ENCODE measurements at regions not wholly inside any gene's neighbourhood (a gene's known extent, or its start where the extent isn't known, plus 50 kb on each side); places are given as distances from the start of the nearest gene placed in this dataset.

- Histone ChIP-seq H3K27me3 (ENCODE audit: control insufficient read depth, insufficient read depth, low read length) (peaks cover 6% of the 10 kb centered on the region), H3K4me1 (ENCODE audit: control insufficient read depth, insufficient read depth, low read length) (no peaks in the 10 kb centered on the region), H3K36me3 (ENCODE audit: control insufficient read depth, insufficient read depth, low read length) (no peaks in the 10 kb centered on the region), H3K9me3 (ENCODE audit: control insufficient read depth, insufficient read depth, low read depth, low read length) (no peaks in the 10 kb centered on the region), H3K27ac (ENCODE audit: low read length) (no peak overlapping the region), H3K4me3 (ENCODE audit: low read depth in 2 of 2, low read length in 2 of 2) (no peak overlapping the region)
- ChIA-PET CTCF (no interaction called here), POLR2A (no interaction called here)
- BruUV-seq (replicated peaks): no TSS peak
- DNase-seq (ENCODE audit: low read depth, low spot score) (no peak), ATAC-seq (no peak)
- in situ Hi-C loops (cut with HindIII; ENCODE audit: low pct_unique_long_range_greater_than_20kb, low sequenced_read_pairs) (no loop called here), intact Hi-C loops (cut with micrococcal nuclease; ENCODE audit: unreplicated experiment) (no loop called here)
- TF ChIP-seq POLR2AphosphoS5 (IDR thresholded peaks at IDR 0.05; ENCODE audit: low read depth, low read length) (no peak), CTCF (IDR thresholded peaks at IDR 0.05) (no peak), TCF7L2 (IDR thresholded peaks at IDR 0.05; ENCODE audit: low read depth, low read length) (no peak), SIN3A (IDR thresholded peaks at IDR 0.05; ENCODE audit: borderline replicate concordance, insufficient read depth, low read depth, low read length) (no peak), REST (IDR thresholded peaks at IDR 0.05; ENCODE audit: insufficient read depth in 1 of 2, low read depth in 2 of 2, low read length in 1 of 2) (no peak)
These were observed 88.3 kb upstream of the ZNF32 start for GRCh38 chr10:43737003-43737402.

- no peak overlapping the region for H3K4me3 ChIP-seq (ENCODE audit: low read depth in 2 of 2, low read length in 2 of 2)
- BruUV-seq (replicated peaks): no TSS peak
- CTCF ChIA-PET: no interaction called here
- intact Hi-C loops (cut with micrococcal nuclease; ENCODE audit: unreplicated experiment) (no loop called here), in situ Hi-C loops (cut with HindIII; ENCODE audit: low pct_unique_long_range_greater_than_20kb, low sequenced_read_pairs) (no loop called here)
- POLR2A ChIA-PET: no interaction called here
- no peaks in the 10 kb centered on the region for H3K9me3 ChIP-seq (ENCODE audit: control insufficient read depth, insufficient read depth, low read depth, low read length)
- no peak for ATAC-seq
- peaks cover 6% of the 10 kb centered on the region for H3K27me3 ChIP-seq (ENCODE audit: control insufficient read depth, insufficient read depth, low read length)
- no peaks in the 10 kb centered on the region for H3K36me3 ChIP-seq (ENCODE audit: control insufficient read depth, insufficient read depth, low read length)
- TF ChIP-seq TCF7L2 (IDR thresholded peaks at IDR 0.05; ENCODE audit: low read depth, low read length): no peak
- no peak for TF ChIP-seq POLR2AphosphoS5 (IDR thresholded peaks at IDR 0.05; ENCODE audit: low read depth, low read length)
- TF ChIP-seq SIN3A (IDR thresholded peaks at IDR 0.05; ENCODE audit: borderline replicate concordance, insufficient read depth, low read depth, low read length): no peak
- H3K4me1 ChIP-seq (ENCODE audit: control insufficient read depth, insufficient read depth, low read length): no peaks in the 10 kb centered on the region
- DNase-seq (ENCODE audit: low read depth, low spot score): no peak
- no peak overlapping the region for H3K27ac ChIP-seq (ENCODE audit: low read length)
These were observed 87.2 kb upstream of the ZNF32 start for GRCh38 chr10:43735907-43736306.

- no TSS peak for BruUV-seq (replicated peaks)
These were observed 86.0 kb upstream of the ZNF32 start for GRCh38 chr10:43734716-43735115.

More at GRCh38 chr10:43734716-43735115, 86.0 kb upstream of the ZNF32 start:
- Histone ChIP-seq H3K4me3 (ENCODE audit: low read depth in 2 of 2, low read length in 2 of 2) (no peak overlapping the region), H3K36me3 (ENCODE audit: control insufficient read depth, insufficient read depth, low read length) (no peaks in the 10 kb centered on the region), H3K27me3 (ENCODE audit: control insufficient read depth, insufficient read depth, low read length) (peaks cover 6% of the 10 kb centered on the region), H3K9me3 (ENCODE audit: control insufficient read depth, insufficient read depth, low read depth, low read length) (no peaks in the 10 kb centered on the region), H3K27ac (ENCODE audit: low read length) (no peak overlapping the region), H3K4me1 (ENCODE audit: control insufficient read depth, insufficient read depth, low read length) (no peaks in the 10 kb centered on the region)
- DNase-seq (ENCODE audit: low read depth, low spot score) (no peak), ATAC-seq (no peak)
- TF ChIP-seq SIN3A (IDR thresholded peaks at IDR 0.05; ENCODE audit: borderline replicate concordance, insufficient read depth, low read depth, low read length) (no peak), TCF7L2 (IDR thresholded peaks at IDR 0.05; ENCODE audit: low read depth, low read length) (no peak), REST (IDR thresholded peaks at IDR 0.05; ENCODE audit: insufficient read depth in 1 of 2, low read depth in 2 of 2, low read length in 1 of 2) (no peak), CTCF (IDR thresholded peaks at IDR 0.05) (no peak), POLR2AphosphoS5 (IDR thresholded peaks at IDR 0.05; ENCODE audit: low read depth, low read length) (no peak)
- in situ Hi-C loops (cut with HindIII; ENCODE audit: low pct_unique_long_range_greater_than_20kb, low sequenced_read_pairs): no loop called here
- ChIA-PET CTCF (no interaction called here), POLR2A (no interaction called here)
- intact Hi-C loops (cut with micrococcal nuclease; ENCODE audit: unreplicated experiment): no loop called here
